Keratinocyte (primary cell): ENCODE measurements at regions not wholly inside any gene's neighbourhood (a gene's known extent, or its start where the extent isn't known, plus 50 kb on each side); places are given as distances from the start of the nearest gene placed in this dataset.

Experiments used
- DNase-seq: peaks from one replicate; pipeline ENCODE4 v3.0.0-alpha.2; 2011; ENCODE audit warnings: low read depth, missing footprints, low spot score
- FAIRE-seq: peaks from 2 replicates; lab custom pipeline; 2011; peaks lifted over from hg19 to GRCh38; lab: Jason Lieb, UNC
- H2AFZ ChIP-seq: 2 replicates; pipeline ENCODE4 v1.6.0; 2012; ENCODE audit warnings: low read length, control low read depth, inconsistent platforms; ENCODE audit not compliant: control insufficient read depth
- H3K27ac ChIP-seq: 2 replicates; pipeline ENCODE4 v1.5.1; 2011; ENCODE audit warnings: low read length; ENCODE audit not compliant: control insufficient read depth, insufficient read depth
- H3K27me3 ChIP-seq: 3 replicates; pipeline ENCODE4 v1.6.0; 2011; ENCODE audit warnings: low read length; ENCODE audit not compliant: control insufficient read depth, insufficient read depth; ENCODE audit errors: extremely low read depth
- H3K36me3 ChIP-seq, 2 experiments: 2 replicates in 1 of 2; 3 replicates in 1 of 2; pipeline ENCODE4 v1.5.1; 2011; ENCODE audit warnings: low read length in 2 of 2, mild to moderate bottlenecking in 1 of 2; ENCODE audit not compliant: control insufficient read depth in 2 of 2, insufficient read depth in 2 of 2; ENCODE audit errors: extremely low read depth in 1 of 2
- H3K4me1 ChIP-seq: 3 replicates; pipeline ENCODE4 v1.5.1; 2011; ENCODE audit warnings: low read length; ENCODE audit not compliant: control insufficient read depth, insufficient read depth; ENCODE audit errors: extremely low read depth
- H3K4me2 ChIP-seq: 3 replicates; pipeline ENCODE4 v1.6.0; 2011; ENCODE audit warnings: low read depth, low read length; ENCODE audit not compliant: control insufficient read depth, insufficient read depth; ENCODE audit errors: extremely low read depth
- H3K4me3 ChIP-seq, 3 experiments: fragments of 200-600 bp in 1 of 3; sonication (generic) in 1 of 3; 2 replicates in 2 of 3; 3 replicates in 1 of 3; pipeline ENCODE4 v1.5.1; 2011 to 2016; ENCODE audit warnings: low read length in 3 of 3, mild to moderate bottlenecking in 3 of 3, control low read depth in 2 of 3, inconsistent platforms in 1 of 3, low read depth in 1 of 3, mixed read lengths in 1 of 3, mixed run types in 1 of 3, moderate library complexity in 1 of 3; ENCODE audit not compliant: control insufficient read depth in 2 of 3, insufficient read depth in 2 of 3; ENCODE audit errors: extremely low read depth in 1 of 3
- H3K79me2 ChIP-seq: 2 replicates; pipeline ENCODE4 v1.6.0; 2012; ENCODE audit warnings: low read length; ENCODE audit not compliant: control insufficient read depth, insufficient read depth
- H3K9ac ChIP-seq: 3 replicates; pipeline ENCODE4 v1.6.0; 2011; ENCODE audit warnings: low read length; ENCODE audit not compliant: control insufficient read depth, insufficient read depth; ENCODE audit errors: extremely low read depth
- H3K9me1 ChIP-seq: 3 replicates; pipeline ENCODE4 v1.6.0; 2011; ENCODE audit warnings: low read length; ENCODE audit not compliant: control insufficient read depth, insufficient read depth; ENCODE audit errors: extremely low read depth
- H3K9me3 ChIP-seq: 2 replicates; pipeline ENCODE4 v1.5.1; 2012; ENCODE audit warnings: low read depth, low read length; ENCODE audit not compliant: control insufficient read depth
- H4K20me1 ChIP-seq: 3 replicates; pipeline ENCODE4 v1.6.0; 2011; ENCODE audit warnings: low read length; ENCODE audit not compliant: control insufficient read depth, insufficient read depth; ENCODE audit errors: extremely low read depth
- EZH2 ChIP-seq: IDR thresholded peaks from one replicate; pipeline ENCODE4 v1.6.1; 2012; ENCODE audit warnings: inconsistent platforms, mild to moderate bottlenecking, low read length, moderate library complexity
- dilution Hi-C: fragments of 300-500 bp; cut with MboI; formaldehyde crosslinking; loops from one replicate; pipeline ENCODE4 v1.7.0; 2020; ENCODE audit warnings: low sequenced_read_pairs; ENCODE audit not compliant: extremely low pct_ligation_motif_present
- TF ChIP-seq, protein P1 (sequence below), 3 experiments: IDR thresholded peaks in 1 of 3; conservative IDR thresholded peaks in 1 of 3; optimal IDR thresholded peaks in 1 of 3; 2 replicates in 2 of 3; 3 replicates in 1 of 3; pipeline versions ENCODE3 to v1.5.1; 2011; ENCODE audit warnings: low read length in 3 of 3, mild to moderate bottlenecking in 3 of 3, moderate library complexity in 2 of 3, control low read depth in 1 of 3, inconsistent platforms in 1 of 3; ENCODE audit not compliant: insufficient read depth in 2 of 3; ENCODE audit errors: extremely low read depth in 1 of 3

DNA sequence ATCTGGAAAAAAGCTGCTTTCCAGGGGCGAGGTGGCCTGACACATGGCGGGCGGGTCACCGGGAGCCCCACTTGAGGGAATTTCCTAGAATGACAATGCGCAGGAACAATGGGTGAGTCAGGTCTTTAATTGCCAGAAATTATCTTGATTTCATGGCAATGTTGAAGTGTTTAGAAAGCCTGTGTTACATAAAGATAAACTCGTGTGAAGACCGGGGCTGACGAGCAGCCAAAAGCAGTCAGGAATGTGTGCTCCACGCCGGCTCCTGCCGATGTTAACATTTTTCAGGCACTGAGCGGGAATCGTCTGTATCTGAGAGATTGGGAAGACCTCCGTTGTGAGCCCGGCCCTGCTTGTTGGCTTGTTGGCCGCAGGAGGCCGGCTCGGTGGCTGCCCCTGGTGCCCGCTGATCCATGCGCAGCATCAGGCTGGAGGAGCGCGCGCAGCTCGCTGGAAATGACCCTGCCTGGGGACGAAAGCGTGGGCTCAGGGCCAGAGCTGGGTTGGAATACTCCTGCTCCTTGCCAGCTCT lies 353.1 kb downstream of the FOXL1 start:
- peaks cover 6% of the 10 kb centered on the region for H3K9me3 ChIP-seq
- dilution Hi-C loops: no loop called here
- DNase-seq (no peak), FAIRE-seq (no peak)
- TF ChIP-seq EZH2: no peak
- TF ChIP-seq, protein P1, sequence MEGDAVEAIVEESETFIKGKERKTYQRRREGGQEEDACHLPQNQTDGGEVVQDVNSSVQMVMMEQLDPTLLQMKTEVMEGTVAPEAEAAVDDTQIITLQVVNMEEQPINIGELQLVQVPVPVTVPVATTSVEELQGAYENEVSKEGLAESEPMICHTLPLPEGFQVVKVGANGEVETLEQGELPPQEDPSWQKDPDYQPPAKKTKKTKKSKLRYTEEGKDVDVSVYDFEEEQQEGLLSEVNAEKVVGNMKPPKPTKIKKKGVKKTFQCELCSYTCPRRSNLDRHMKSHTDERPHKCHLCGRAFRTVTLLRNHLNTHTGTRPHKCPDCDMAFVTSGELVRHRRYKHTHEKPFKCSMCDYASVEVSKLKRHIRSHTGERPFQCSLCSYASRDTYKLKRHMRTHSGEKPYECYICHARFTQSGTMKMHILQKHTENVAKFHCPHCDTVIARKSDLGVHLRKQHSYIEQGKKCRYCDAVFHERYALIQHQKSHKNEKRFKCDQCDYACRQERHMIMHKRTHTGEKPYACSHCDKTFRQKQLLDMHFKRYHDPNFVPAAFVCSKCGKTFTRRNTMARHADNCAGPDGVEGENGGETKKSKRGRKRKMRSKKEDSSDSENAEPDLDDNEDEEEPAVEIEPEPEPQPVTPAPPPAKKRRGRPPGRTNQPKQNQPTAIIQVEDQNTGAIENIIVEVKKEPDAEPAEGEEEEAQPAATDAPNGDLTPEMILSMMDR (optimal IDR thresholded peaks at IDR 0.05 in 1 of 3, IDR thresholded peaks at IDR 0.05 in 1 of 3, conservative IDR thresholded peaks at IDR 0.05 in 1 of 3; ENCODE audit: extremely low read depth in 1 of 3, insufficient read depth in 2 of 3, low read length in 3 of 3): no peak
- H3K79me2 ChIP-seq: no peaks in the 10 kb centered on the region
- no peak overlapping the region for H3K9ac ChIP-seq
- H3K4me1 ChIP-seq: peaks cover 5% of the 10 kb centered on the region
- H3K4me3 ChIP-seq: no peak overlapping the region
- H3K9me1 ChIP-seq: no peaks in the 10 kb centered on the region
- H4K20me1 ChIP-seq: no peaks in the 10 kb centered on the region
- no peak overlapping the region for H2AFZ ChIP-seq
- H3K36me3 ChIP-seq: no peaks in the 10 kb centered on the region
- H3K4me2 ChIP-seq: no peak overlapping the region
- H3K27ac ChIP-seq: no peak overlapping the region
- peaks cover 8% of the 10 kb centered on the region for H3K27me3 ChIP-seq

DNA sequence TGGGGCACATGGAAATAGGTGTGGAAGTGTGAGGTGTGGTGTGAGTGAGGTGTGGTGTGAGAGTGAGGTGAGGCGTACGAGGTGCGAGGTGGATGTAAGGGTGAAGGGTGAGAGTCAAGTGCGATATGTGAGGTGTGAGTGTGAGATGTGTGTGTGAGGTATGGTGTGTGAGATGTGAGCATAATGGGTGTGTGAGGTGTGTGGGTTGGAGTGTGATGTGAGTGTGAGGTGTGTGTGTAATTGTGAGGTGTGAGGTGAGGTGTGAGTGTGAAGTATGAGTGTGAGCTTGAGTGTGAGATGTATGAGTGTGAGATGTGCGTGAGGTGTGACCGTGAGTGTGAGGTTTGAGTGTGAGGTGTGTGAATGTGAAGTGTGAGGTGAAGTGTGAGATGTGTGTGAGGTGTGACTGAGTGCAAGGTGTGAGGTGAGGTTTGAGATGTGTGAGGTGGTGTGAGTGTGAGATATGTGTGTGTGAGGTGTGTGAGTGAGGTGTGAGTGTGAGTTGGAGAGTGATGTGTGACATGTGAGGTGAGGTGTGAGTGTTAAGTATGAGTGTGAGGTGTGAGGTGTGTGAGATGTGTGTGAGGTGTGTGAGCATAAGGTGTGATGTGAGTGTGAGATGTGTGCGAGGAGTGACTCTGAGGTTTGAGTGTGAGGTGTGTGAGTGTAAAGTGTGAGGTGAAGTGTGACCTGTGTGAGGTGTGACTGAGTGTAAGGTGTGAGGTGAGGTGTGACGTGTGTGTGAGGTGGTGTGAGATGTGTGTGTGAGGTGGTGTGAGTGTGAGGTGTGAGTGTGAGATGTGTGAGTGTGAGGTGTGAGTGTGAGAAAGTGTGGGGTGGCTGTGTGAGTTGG lies 354.0 kb downstream of the FOXL1 start:
- Histone ChIP-seq H2AFZ (no peak overlapping the region), H3K9me1 (no peaks in the 10 kb centered on the region), H3K9me3 (peaks cover 6% of the 10 kb centered on the region), H3K36me3 (no peaks in the 10 kb centered on the region), H3K9ac (no peak overlapping the region), H3K27ac (no peak overlapping the region), H3K27me3 (peaks cover 8% of the 10 kb centered on the region), H3K4me2 (no peak overlapping the region), H3K4me3 (no peak overlapping the region), H3K4me1 (peaks cover 5% of the 10 kb centered on the region), H3K79me2 (no peaks in the 10 kb centered on the region), H4K20me1 (no peaks in the 10 kb centered on the region)
- dilution Hi-C loops: no loop called here
- DNase-seq (no peak), FAIRE-seq (no peak)
- no peak for TF ChIP-seq EZH2
- TF ChIP-seq, protein P1 (optimal IDR thresholded peaks at IDR 0.05 in 1 of 3, IDR thresholded peaks at IDR 0.05 in 1 of 3, conservative IDR thresholded peaks at IDR 0.05 in 1 of 3; ENCODE audit: extremely low read depth in 1 of 3, insufficient read depth in 2 of 3, low read length in 3 of 3): no peak
